ENCODE measurements at regions not wholly inside any gene's neighbourhood (a gene's known extent, or its start where the extent isn't known, plus 50 kb on each side); places are given as distances from the start of the nearest gene placed in this dataset.

DNA sequence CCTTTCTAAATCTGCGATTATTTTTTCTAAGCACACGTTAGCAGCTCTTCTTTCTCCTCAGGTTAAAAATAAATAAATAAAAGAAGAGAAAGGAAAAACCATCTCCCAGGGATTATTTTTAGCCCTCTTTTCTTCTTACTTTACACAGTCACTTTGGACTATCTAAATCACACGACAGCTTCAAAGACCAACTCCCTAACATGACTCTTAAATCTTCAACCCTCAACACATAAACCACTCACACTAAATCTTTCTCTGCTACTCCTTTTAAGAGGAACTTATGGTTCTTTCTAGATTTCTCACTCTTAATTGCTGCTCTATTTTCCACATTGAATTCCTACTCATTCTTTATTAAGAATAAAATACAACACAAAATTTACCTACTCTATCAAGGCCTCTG lies 1095.0 kb upstream of the B3GALT2 start:
- TF ChIP-seq CTCF (IDR thresholded peaks at IDR 0.05; ENCODE audit: low read depth, low read length, poor library complexity, severe bottlenecking) (no peak), EZH2phosphoT487 (IDR thresholded peaks at IDR 0.05; ENCODE audit: borderline replicate concordance, low read length) (no peak)
